ENCODE measurements at regions not wholly inside any gene's neighbourhood (a gene's known extent, or its start where the extent isn't known, plus 50 kb on each side); places are given as distances from the start of the nearest gene placed in this dataset.
A peak's percentile ranks its signal among the peaks of the same experiment; 100 is the strongest.
"Not testable (repeated sequence)": the region's sequence is repeated elsewhere in the genome, so short reads cannot be mapped to it uniquely, and the experiment has no call there.

DNA sequence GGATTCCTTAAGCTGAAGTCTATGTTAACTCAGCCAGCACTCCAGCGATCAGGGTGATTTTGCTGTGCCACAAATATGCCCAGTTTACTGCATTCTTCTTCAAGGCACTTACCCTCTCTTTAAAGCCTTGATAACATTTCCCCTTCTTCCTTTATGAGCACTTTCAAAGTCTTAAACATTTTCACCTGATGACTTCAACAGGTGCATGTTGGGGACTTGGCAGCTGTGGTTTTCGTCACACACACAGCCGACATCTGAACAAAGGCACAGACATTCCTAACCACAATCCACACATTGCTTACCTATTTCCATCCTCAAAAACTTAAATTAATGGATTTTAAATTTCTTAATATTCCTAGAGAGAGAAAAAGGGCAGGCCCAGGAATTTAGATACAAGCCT lies 331.5 kb downstream of the CRPPA start:
- DNase-seq (ENCODE audit: low spot score), result no peak

DNA sequence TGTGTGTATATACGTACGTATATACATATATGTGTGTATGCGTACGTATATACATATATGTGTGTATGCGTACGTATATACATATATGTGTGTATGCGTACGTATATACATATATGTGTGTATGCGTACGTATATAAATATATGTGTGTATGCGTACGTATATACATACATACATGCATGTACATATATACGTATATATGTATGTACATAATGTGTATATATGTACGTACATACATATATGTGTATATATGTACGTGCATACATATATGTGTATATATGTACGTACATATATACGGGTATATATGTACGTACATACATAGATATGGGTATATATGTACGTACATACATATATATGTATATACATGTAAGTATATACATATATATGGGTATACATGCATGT lies 332.1 kb downstream of the CRPPA start:
- no peak for DNase-seq (ENCODE audit: low spot score)

DNA sequence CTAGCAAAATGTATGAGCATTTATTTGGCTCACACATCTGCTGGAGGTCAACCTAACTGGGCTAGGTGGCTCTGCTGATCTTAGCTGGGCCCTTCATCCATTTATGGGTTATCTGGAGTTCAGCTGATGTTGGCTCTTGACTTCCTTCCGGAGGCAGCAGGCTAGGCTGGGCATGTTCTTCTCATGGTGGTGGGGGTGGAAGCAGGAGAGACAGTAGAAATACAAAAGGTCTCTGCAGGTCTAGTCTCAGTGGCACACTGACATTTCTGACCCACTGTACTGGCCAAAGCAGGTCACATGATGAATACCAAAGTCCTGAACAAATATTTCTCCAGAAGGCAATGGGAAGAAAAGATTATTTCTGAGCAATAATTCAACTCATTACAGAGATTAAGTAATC lies 334.6 kb downstream of the CRPPA start:
- DNase-seq (ENCODE audit: low spot score), result no peak

DNA sequence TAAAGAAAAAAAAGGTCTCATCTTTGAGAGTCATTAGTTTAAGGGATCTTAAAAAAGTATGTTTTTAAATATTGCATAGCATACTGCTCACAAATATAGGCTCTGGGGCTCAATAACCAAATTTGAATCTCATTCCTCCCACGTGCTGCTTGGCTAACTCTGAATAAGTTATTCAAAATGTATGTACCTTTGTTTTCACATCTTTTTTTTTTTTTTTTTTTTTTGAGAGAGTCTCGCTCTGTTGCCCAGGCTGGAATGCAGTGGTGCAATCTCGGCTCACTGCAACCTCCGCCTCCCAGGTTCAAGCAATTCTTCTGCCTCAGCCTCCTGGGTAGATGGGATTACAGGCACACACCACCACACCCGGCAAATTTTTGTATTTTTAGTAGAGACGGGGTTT lies 335.6 kb downstream of the CRPPA start:
- not testable (repeated sequence) for DNase-seq (ENCODE audit: low spot score)

DNA sequence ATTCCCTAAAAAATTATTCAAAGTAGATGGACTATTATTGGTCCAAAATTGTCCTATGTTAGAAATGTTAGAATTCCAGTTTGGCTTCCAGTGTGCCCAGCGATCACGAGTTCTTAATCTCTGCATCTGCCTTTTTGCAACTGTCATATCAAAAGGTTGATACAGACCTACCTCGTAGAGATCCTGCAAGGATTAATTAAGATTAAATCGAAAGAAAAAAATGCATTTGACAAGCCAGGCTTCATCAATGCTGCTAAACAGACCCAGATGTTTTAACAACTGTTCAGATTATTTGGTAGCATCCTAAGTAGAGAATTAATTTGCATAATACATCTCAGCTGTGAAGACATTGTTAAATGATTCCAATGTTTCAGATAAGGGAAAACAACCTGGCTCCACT lies 336.5 kb downstream of the CRPPA start:
- no peak for DNase-seq (ENCODE audit: low spot score)

DNA sequence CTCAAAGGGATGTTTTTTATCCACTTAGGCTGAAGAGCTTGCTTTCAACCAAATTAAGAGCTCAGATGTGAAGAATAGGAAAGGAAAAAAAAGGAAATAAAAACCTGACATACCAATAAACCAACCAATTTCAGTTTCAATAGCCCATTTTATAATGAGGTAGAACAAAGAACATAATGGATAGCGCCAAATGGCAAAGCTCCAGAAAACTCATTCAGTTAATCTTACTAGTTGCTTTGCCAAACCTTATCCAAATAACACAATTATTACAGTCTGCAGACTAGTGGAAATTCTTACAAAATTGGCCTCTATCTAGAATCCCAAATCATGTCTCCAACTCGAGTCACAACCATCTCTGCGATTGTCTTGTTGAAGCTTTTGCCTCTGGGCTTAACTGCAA lies 337.0 kb downstream of the CRPPA start:
- DNase-seq (ENCODE audit: low spot score), result no peak

DNA sequence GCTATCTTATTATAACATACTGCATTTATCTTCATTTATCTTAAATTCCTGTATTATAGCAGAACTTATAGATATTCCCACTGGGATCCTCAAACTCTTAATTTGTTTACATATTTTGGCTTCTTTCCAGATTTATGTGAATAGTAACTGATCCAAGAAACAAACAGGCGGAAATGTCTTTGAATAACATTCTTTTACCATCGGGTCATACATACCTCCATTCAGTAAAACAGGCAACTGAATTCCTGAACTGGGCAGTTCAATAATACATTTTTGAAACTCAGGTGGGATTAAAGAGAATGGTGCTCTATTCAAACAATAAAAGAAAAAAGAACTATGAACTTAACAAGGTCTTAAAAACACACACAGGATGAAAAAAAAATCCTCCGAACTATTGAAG lies 337.4 kb downstream of the CRPPA start:
- no peak for DNase-seq (ENCODE audit: low spot score)

DNA sequence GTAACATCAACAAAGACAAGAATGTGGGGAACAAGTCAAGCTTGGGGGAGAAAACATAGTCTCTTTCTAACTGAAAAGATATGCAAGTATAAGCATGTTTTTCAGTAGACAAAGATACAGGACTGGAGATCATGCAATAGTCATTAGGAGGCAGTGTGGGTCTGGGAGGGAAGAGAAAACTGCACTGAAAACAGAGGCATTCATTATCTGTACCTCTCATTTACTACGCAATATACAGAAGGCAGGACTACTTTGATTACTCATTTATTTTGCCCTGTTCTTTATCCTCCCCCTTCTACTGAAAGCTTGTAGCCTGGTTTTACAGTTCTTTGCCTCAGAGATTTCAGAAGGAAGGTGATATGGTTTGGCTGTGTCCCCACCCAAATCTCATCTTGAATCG lies 341.2 kb downstream of the CRPPA start:
- no peak for DNase-seq (ENCODE audit: low spot score)

DNA sequence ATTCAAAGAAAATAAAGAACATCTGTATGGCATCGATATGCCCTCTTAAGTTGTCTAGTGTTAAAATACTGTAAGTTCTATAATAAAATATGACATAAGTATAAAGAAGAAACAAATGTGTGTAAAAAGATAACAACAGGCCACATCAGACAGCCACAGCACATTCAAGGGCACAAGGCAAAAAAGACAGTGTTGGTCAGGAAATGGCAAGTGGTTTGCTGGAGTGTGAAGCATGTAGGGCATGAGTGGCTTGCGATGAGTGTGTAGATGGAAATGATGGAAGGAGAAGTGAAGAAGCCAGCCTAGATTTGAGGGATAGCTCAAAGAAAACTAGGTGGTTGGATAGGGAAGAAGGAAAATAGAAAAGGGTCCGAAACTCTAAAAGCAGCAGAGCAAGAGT lies 341.6 kb downstream of the CRPPA start:
- no peak for DNase-seq (ENCODE audit: low spot score)

DNA sequence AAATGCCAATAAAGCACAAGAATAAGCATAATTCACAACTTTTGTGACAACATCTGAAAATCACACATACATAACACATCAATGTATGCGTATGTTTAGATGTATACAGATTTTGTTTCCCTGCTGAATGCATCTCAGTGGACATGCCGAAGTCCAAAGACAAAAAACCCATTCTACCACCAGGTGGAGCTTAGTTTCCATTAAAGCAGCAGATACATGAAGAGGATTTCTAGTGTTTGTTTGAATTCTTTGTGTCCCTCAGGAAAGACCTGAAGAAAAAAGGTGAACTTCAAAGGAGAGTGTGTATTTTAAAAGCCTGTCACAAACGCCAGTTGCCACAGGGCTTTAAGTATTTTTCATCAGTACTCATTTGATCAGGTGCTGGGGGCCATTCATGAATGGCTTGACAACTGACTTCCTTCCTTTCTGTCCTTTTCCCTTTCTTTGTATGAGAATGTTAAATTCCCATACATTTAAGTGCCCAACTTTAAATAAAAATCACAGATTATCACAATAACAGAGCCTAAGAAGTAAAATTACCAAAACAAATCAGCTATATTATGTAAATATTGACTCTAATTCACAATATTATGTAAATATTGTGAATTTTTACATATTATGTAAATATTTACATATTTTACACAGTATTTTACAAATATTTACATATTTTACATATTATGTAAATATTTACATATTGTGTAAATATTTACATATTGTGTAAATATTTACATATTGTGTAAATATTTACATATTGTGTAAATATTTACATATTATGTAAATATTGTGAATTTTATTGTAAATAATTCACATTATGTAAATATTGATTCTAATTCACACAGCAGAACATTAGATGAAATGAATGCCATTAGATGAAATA lies 343.0 kb downstream of the CRPPA start:
- DNase-seq (ENCODE audit: low spot score), result peak; percentile 39

DNA sequence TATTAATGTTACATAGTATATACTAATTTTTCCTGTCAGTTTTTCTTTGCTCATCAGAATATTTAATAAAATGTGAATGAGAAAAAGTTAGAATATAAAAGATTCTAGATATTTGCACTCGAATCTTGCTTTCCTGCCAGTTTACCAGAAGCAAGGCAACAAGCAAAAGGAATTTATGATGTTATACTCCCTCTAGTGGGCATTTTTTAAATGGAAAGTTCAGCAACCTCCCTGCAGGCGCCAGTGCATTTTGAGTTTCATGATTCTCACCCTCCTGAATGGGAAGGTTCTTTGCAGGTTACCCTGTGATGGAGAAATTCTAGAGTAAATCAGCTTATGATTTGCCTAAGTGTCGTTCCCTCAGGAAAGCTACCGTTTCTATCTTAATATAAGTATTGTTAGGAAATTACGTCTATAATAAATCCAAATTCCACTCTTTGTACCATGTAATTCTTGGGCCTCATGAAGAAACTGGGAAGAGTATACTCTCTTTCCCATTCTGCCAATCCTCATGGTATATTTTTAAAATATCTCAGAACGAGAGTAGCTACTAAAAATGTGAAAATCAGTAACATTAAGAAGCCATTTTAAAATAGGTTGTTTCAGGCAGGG lies 350.0 kb downstream of the CRPPA start:
- DNase-seq (ENCODE audit: low spot score), result peak; percentile 61

DNA sequence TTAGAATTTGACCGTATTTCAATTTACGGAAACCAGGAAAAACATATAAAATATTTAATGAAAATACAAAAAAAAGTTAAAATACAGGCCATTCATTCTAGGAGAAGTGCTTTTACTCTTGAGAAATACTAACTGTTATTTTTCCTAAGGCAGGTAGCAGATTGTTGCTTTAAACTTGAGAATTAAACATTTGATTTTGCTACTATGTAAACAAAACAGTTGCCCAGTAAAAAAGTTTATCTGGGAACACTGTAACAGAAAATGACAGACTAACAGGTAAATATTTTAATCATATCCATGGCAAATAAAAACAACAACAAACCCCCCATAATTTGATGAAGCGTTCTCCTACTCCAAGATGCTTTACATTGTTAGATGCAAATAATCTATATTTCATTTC lies 350.5 kb downstream of the CRPPA start:
- no peak for DNase-seq (ENCODE audit: low spot score)

DNA sequence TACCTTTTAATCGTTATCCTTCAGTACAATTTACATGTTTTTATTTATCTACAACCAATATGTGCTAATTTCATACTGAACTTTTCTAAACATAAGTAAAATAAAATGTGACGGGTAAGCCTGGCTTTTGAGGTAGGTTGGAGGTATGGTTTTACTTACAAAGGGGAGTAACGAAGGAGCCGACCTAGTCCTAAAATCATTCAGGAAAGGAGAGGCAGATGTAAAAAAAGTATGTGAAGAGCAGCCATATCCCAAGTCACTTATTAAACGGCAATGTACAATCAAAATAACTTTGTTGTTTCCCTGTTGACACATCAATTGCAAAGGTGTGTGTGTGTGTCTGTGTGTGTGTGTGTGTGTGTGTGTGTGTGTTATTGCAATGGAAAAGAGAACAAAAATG lies 351.3 kb downstream of the CRPPA start:
- no peak for DNase-seq (ENCODE audit: low spot score)

DNA sequence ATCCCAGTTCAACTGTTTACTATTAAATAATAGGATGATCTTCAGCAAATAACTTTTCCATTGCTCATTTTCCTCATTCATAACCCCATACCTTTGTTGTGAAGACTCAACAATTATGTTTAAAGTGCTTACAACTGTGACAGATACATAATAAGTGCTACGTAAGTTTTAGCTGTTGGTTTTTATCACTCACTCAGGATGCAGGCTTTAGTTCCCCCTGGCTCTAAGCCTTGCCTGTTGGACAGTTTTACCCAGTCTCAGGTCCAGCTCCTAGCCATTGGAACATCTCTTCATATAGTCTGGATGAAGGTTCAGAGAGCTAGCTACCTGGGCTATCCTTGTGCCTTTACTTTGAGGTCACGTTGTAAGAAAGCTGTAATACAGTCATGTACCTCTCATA lies 353.2 kb downstream of the CRPPA start:
- DNase-seq (ENCODE audit: low spot score), result no peak

DNA sequence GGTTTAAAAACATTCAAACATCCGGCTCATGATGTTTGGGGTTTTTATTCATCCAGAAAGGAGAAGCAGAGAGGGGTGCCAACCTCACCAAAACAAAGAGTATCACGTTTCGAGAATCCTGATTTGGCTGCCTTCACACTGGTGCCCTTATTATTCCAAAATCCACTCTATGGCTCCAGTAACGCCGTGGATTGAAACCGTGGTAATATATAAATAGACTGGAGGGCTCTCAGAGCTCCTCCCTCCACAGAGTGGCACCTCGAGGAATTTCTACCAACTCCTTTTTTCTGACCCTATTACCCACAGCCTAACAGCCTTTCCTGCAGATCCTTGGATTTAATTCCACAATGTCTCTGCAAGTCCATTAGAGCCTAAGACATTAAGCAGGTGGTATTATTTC lies 353.6 kb downstream of the CRPPA start:
- DNase-seq (ENCODE audit: low spot score), result no peak

DNA sequence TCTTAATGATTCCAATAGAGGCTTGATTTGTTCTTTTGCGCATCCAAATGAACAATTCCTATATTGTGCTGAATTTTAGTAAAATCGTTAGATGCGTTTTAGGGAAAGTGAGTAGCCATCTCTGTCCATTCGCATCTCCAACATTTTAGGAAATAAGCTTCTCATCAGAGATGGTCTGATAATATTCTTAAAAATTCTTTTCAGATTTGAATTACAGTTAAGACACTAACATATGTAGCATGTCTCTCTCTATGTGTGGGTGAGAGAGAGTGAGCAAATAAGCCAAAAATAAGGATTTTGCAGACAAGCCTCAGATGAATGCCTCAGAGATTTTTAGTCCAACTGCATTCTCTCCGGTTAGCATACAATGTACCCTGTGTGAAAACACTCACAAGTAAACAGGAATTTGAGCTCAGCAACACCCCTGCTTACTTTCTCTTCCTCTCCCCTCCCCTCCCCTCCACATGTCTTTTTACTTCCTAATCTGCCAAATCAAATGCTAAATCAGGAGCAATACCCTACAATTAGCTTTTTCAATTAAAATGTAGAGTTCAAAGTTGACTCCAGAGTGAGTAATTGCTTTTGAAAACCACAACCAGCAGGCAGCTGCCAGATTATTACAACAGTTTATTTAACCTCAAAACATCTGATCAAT lies 354.4 kb downstream of the CRPPA start:
- no peak for DNase-seq (ENCODE audit: low spot score)

DNA sequence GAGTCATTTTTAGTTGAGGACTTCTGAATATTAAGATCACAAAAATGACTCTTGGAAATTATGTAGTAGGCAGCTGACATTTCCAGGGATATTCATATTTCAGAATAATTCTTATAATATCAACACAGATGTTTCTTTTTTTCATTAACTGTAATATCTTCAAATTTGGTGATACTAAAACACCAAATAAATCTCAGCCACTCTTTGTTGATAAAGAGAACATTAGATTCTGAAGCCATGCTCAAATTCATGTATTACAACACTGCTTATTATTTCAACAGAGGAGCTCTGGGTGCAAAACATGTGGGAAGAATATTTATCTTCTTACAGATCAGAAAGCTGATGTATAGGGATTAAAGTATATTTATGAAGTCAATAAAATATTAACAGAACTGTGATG lies 355.4 kb downstream of the CRPPA start:
- no peak for DNase-seq (ENCODE audit: low spot score)

DNA sequence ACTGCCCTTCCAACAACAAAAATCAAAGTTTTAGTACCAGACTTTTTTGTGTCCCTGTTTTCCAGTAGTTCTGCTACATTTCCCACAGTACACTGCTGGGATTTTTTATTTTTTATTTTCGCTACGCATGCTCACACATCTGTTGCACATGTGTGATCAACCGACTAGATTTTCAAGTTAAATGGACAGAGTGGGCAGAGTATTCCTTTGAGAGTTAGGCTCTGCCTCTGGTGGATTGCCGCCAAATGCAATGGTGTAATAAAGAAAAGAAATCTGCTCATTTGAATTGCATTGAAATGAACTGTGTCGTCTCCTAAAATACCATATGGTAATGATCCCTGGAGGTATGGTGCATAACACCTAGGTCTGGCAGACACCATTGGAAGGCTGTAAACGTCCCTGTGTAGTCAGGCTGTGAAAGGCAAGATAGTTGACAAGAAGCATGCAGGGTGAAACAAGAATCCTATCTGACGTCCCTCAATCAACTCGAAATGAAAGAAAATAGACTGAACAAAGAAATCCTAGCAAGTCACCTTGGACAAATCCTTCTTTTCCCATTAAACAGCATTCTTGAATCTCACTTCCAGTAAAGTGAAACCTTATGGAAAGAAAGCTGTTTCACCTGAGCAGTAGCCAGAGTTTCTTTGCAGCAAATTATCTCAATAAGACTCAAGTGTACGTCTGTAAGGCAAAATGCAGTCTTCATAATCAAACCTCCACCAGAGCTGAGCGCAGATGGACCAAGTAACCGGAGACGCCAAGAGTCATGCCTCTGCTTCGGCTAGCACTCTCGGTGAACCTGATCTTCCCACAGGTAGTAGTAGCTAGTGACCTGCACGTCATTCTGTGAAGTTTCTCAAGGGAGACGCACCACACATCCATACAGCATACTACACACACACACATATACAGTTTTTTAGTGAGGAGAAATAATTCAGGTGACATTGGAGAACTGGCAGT lies 357.3 kb downstream of the CRPPA start:
- no peak for DNase-seq (ENCODE audit: low spot score)

DNA sequence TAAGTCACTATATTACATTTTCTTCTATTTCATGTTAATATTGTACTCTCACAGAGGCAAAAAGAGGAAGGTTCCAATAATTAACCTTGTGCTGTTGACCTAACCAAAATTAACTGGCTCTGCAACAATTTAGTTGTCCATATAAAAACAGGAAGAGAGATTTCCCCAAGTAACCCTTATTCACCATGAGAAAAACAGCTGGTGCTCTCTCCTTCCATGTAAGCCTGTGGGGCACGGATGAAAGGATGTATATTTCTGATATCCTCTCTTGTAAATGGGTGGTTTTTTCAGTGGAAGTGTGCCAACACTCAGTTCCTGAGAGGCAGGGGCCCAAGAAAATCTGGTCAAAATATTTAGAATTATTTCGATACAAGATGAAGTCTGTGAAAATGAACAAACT lies 358.1 kb downstream of the CRPPA start:
- no peak for DNase-seq (ENCODE audit: low spot score)

DNA sequence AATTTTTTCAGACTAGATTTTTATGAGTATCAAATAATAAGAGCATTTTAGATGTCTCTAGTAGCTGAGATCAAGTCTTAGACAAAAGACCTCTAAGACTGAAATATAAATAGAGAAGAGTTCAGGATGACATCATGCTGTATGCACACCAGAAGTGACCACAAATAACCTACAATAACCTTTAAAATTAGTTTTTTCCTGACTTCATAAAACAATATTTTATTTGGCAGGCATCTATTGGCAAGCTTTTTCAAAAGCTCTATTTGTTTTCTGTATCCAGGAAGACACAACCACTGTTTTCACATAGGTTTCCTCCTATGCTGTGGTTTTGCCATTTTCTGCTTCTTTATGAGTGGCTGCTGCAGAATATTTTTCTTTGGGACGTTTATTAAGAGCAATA lies 359.1 kb downstream of the CRPPA start:
- DNase-seq (ENCODE audit: low spot score), result no peak

DNA sequence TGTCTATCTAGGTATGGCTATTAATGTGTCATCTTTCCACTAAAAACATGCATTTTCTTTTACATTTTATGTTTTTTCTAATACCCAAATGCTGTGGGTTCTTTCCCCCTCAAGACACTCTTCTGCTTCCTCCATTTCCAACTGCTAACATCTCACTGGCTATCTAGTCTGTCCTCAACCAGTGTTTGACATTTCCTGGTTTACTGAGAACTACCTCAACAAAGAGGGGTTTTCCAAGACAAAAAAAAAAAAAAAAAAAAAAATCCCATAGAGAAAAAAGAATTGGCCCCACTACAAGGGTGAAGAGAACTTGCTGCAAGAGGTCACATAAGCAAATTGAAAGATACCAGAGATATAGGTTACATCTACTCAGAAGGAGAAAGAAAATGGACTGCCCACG lies 359.7 kb downstream of the CRPPA start:
- no peak for DNase-seq (ENCODE audit: low spot score)

DNA sequence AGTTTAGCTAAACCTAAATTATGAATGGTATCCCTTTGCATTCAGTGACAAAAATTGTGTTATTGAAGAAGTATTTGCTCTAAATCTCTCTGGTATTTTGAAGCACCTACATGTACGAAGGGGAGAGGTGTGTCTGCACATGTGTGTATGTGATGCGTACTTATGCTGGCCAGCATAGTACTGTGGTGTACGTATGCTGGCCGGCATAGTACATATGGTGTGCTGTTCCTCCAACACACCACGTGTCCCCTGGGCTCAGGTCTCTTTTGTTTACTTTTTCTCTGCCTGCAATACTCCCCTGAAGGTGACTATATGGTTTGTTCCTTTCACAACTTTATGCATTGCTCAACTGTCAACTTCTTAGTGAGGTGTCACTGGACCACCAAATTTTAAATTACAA lies 360.3 kb downstream of the CRPPA start:
- DNase-seq (ENCODE audit: low spot score), result no peak

All from D341Med (cell line).